DOHH2 (cell line): ENCODE measurements at regions not wholly inside any gene's neighbourhood (a gene's known extent, or its start where the extent isn't known, plus 50 kb on each side); places are given as distances from the start of the nearest gene placed in this dataset.

ENCODE experiments used
- EZH2phosphoT487 ChIP-seq: fragments of 200-600 bp; sonication (generic); IDR thresholded peaks from 2 replicates; pipeline ENCODE4 v1.6.1; 2017; ENCODE audit warnings: borderline replicate concordance, mild to moderate bottlenecking, antibody characterized with exemption, low read length, moderate library complexity, mixed read lengths
- TF ChIP-seq, protein P1 (sequence below): fragments of 200-600 bp; sonication (generic); IDR thresholded peaks from one replicate; pipeline ENCODE4 v1.5.1; 2014; ENCODE audit warnings: antibody characterized with exemption, mild to moderate bottlenecking, low read depth, low read length; ENCODE audit not compliant: poor library complexity, severe bottlenecking

GRCh38 chrY:13167698-13168097 is 263.0 kb downstream of the DDX3Y start:
- TF ChIP-seq, protein P1, sequence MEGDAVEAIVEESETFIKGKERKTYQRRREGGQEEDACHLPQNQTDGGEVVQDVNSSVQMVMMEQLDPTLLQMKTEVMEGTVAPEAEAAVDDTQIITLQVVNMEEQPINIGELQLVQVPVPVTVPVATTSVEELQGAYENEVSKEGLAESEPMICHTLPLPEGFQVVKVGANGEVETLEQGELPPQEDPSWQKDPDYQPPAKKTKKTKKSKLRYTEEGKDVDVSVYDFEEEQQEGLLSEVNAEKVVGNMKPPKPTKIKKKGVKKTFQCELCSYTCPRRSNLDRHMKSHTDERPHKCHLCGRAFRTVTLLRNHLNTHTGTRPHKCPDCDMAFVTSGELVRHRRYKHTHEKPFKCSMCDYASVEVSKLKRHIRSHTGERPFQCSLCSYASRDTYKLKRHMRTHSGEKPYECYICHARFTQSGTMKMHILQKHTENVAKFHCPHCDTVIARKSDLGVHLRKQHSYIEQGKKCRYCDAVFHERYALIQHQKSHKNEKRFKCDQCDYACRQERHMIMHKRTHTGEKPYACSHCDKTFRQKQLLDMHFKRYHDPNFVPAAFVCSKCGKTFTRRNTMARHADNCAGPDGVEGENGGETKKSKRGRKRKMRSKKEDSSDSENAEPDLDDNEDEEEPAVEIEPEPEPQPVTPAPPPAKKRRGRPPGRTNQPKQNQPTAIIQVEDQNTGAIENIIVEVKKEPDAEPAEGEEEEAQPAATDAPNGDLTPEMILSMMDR, result no peak
- no peak for TF ChIP-seq EZH2phosphoT487
